Esophagus squamous epithelium (tissue), 5 donors: ENCODE measurements at regions not wholly inside any gene's neighbourhood (a gene's known extent, or its start where the extent isn't known, plus 50 kb on each side); places are given as distances from the start of the nearest gene placed in this dataset.

Experiments used
- DNase-seq: peaks from one replicate; lab custom pipeline; 2025; lab: John Stamatoyannopoulos, UW
- H3K27ac ChIP-seq, 4 donors: fragments of 200-600 bp; sonication (generic); one replicate each; pipeline ENCODE4 v1.5.1; 2016 to 2019; ENCODE audit warnings: mild to moderate bottlenecking in 1 of 4
- H3K27me3 ChIP-seq, 4 donors: fragments of 200-600 bp; sonication (generic); 1 replicate in 3 of 4; 2 replicates in 1 of 4; pipeline versions ENCODE4 v1.5.1 to v1.6.0; 2017 to 2021; ENCODE audit warnings: antibody characterized with exemption in 1 of 4
- H3K36me3 ChIP-seq, 3 donors: fragments of 200-600 bp; sonication (generic); one replicate each; pipeline ENCODE4 v1.5.1; 2016 to 2019
- H3K4me1 ChIP-seq, 3 donors: fragments of 200-600 bp; sonication (generic); one replicate each; pipeline ENCODE4 v1.5.1; 2017 to 2019
- H3K4me3 ChIP-seq, 4 donors: fragments of 200-600 bp; sonication (generic); 1 replicate in 3 of 4; 2 replicates in 1 of 4; pipeline ENCODE4 v1.5.1; 2016 to 2019; ENCODE audit warnings: mild to moderate bottlenecking in 2 of 4, moderate library complexity in 1 of 4
- H3K9me3 ChIP-seq, 3 donors: fragments of 200-600 bp; sonication (generic); one replicate each; pipeline ENCODE4 v1.5.1; 2016 to 2019
- POLR2A ChIP-seq, 4 donors: fragments of 450-650 bp; IDR thresholded peaks; one replicate each; pipeline ENCODE4 v1.6.1; 2017; ENCODE audit warnings: antibody characterized with exemption in 4 of 4, mild to moderate bottlenecking in 4 of 4, moderate library complexity in 3 of 4
- WGBS, 2 donors: methylation state at CpG; one replicate each; pipeline ENCODE4 v1.1.5; 2018; 5-methylcytosine and 5-hydroxymethylcytosine counted together
- intact Hi-C: fragments of 100-400 bp; cut with DNase I; formaldehyde crosslinking; loops from one replicate; pipeline ENCODE4 v1.15.0; 2022
- TF ChIP-seq, protein P1 (sequence below), 6 experiments: fragments of 450-650 bp in 4 of 6; fragments of 200-600 bp in 2 of 6; sonication (generic) in 2 of 6; IDR thresholded peaks; one replicate each; pipeline ENCODE4 v1.5.1; 2016 to 2019; ENCODE audit warnings: antibody characterized with exemption in 6 of 6, mild to moderate bottlenecking in 4 of 6, moderate library complexity in 4 of 6
- donor health status: DM: yes; HTN: yes; CAD: no.

GRCh38 chr14:73788701-73789551, 62.7 kb upstream of the PTGR2 start:
- H3K4me1 ChIP-seq: peaks cover 23 to 69% (median 25%) of the 10 kb centered on the region in 3 donors
- intact Hi-C loops: no loop called here
- no peaks in the 10 kb centered on the region for H3K9me3 ChIP-seq
- H3K4me3 ChIP-seq: peak overlapping the region in 1 of 4 donors; percentile 91
- no peaks in the 10 kb centered on the region for H3K27me3 ChIP-seq
- no peak for DNase-seq
- peak overlapping the region; percentile 95 to 99 (median 98) for H3K27ac ChIP-seq
- WGBS, 2 donors: 74 to 87% methylated on average over 5 to 6 of the region's 6 CpGs
- H3K36me3 ChIP-seq: no peaks in the 10 kb centered on the region
- TF ChIP-seq, protein P1, sequence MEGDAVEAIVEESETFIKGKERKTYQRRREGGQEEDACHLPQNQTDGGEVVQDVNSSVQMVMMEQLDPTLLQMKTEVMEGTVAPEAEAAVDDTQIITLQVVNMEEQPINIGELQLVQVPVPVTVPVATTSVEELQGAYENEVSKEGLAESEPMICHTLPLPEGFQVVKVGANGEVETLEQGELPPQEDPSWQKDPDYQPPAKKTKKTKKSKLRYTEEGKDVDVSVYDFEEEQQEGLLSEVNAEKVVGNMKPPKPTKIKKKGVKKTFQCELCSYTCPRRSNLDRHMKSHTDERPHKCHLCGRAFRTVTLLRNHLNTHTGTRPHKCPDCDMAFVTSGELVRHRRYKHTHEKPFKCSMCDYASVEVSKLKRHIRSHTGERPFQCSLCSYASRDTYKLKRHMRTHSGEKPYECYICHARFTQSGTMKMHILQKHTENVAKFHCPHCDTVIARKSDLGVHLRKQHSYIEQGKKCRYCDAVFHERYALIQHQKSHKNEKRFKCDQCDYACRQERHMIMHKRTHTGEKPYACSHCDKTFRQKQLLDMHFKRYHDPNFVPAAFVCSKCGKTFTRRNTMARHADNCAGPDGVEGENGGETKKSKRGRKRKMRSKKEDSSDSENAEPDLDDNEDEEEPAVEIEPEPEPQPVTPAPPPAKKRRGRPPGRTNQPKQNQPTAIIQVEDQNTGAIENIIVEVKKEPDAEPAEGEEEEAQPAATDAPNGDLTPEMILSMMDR (IDR thresholded peaks at IDR 0.05): no peak
- no peak for TF ChIP-seq POLR2A (IDR thresholded peaks at IDR 0.05)

DNA sequence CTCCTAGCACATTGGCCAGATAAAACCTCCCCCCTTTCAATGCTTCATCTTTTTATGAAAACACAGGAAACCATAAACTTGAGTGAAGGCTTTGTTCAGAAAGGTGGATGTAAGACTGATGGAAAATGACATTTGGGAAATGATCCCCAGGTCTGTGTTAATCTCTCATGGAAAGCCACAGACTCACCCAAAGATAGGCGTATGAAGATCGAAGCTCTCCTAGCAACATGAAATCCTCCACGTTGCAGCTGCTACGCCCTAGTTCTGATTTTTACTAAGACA, 63.4 kb upstream of the PTGR2 start:
- Histone ChIP-seq H3K4me3 (peak overlapping the region in 3 of 4 donors; percentile 63 to 91 (median 83)), H3K4me1 (peaks cover 30 to 72% (median 32%) of the 10 kb centered on the region in 3 donors), H3K27me3 (no peaks in the 10 kb centered on the region), H3K36me3 (no peaks in the 10 kb centered on the region), H3K27ac (peak overlapping the region; percentile 95 to 99 (median 98)), H3K9me3 (no peaks in the 10 kb centered on the region)
- intact Hi-C loops: no loop called here
- DNase-seq: no peak
- 52 to 61% methylated on average over 4 of the region's 4 CpGs for WGBS, 2 donors
- no peak for TF ChIP-seq POLR2A (IDR thresholded peaks at IDR 0.05)
- TF ChIP-seq, protein P1 (IDR thresholded peaks at IDR 0.05): no peak

DNA sequence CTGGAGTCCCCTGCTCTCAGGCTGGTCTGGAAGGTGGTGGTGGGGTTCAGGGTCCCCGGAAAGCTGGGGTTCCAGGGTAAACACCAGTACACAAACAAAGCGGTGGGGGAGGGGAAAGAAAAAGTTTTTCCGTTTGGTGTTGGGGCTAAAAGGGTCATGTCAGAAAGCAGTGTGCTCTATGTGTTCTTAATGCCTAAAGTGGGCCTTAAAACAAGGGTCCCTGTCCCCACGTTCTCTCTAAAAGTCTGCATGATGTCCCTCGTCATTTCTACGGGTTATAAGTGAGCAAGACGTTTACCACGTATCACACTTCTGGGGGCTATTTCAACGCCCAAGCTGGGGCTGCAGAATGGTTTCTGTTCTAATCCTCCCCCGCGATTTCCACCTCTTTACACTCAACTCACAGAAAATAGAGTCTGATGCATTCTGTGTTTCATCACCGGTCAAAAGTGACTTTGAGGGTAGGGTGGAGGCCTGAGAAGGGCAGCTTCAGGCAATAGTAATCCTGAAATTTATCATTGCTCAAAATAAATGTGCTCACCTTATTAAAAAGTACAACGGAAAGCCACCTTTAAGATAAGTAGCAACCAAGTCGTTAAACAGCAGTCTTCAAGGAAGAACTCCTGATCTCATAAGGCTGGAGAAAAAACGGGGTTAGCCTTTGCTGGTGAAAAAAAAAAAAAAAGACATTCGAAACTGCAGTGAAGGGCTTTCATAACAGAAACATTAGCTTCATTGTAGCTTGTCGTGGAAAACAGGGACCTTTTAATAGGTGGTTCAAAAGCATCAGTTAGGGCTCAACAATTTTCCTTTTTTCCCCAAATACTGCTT, 63.9 kb upstream of the PTGR2 start:
- Histone ChIP-seq H3K36me3 (no peaks in the 10 kb centered on the region), H3K27me3 (no peaks in the 10 kb centered on the region), H3K4me1 (peaks cover 35 to 77% (median 37%) of the 10 kb centered on the region in 3 donors), H3K9me3 (no peaks in the 10 kb centered on the region), H3K4me3 (peak overlapping the region; percentile 54 to 91 (median 73)), H3K27ac (peak overlapping the region; percentile 95 to 99 (median 98))
- intact Hi-C loops: no loop called here
- 1 to 2% methylated on average over 14 to 17 of the region's 17 CpGs for WGBS, 2 donors
- TF ChIP-seq POLR2A (IDR thresholded peaks at IDR 0.05): no peak
- TF ChIP-seq, protein P1 (IDR thresholded peaks at IDR 0.05): no peak
- no peak for DNase-seq

GRCh38 chr14:73786636-73787485, 64.8 kb upstream of the PTGR2 start:
- Histone ChIP-seq H3K4me1 (peaks cover 39 to 83% (median 40%) of the 10 kb centered on the region in 3 donors), H3K27ac (peak overlapping the region; percentile 95 to 99 (median 98)), H3K36me3 (no peaks in the 10 kb centered on the region), H3K9me3 (no peaks in the 10 kb centered on the region), H3K4me3 (peak overlapping the region; percentile 54 to 91 (median 73)), H3K27me3 (no peaks in the 10 kb centered on the region)
- intact Hi-C loops: no loop called here
- DNase-seq: no peak
- TF ChIP-seq, protein P1 (IDR thresholded peaks at IDR 0.05): no peak
- TF ChIP-seq POLR2A (IDR thresholded peaks at IDR 0.05): peak in 2 of 4 donors; percentile 76 to 80
- 0% methylated on average over 2 to 6 of the region's 105 CpGs for WGBS, 2 donors
